HepG2 (cell line): ENCODE measurements at regions not wholly inside any gene's neighbourhood (a gene's known extent, or its start where the extent isn't known, plus 50 kb on each side); places are given as distances from the start of the nearest gene placed in this dataset.

Experiments
- BHLHE40 ChIP-seq: IDR thresholded peaks from 2 replicates; pipeline ENCODE4 v1.6.1; 2011; ENCODE audit warnings: low read length, improper control_type of control experiment
- NAIF1 ChIP-seq: sonication (generic); formaldehyde crosslinking; IDR thresholded peaks from 2 replicates; pipeline ENCODE4 v1.5.0; 2020; ENCODE audit warnings: mild to moderate bottlenecking, missing genetic modification reagents, borderline replicate concordance
- SRY ChIP-seq: sonication (generic); formaldehyde crosslinking; IDR thresholded peaks from 2 replicates; pipeline ENCODE4 v1.8.0; 2022; ENCODE audit warnings: mild to moderate bottlenecking, missing genetic modification reagents
- ZNF24 ChIP-seq: fragments of 450-650 bp; IDR thresholded peaks from 2 replicates; pipeline ENCODE4 v1.6.1; 2017; ENCODE audit warnings: antibody characterized with exemption, mild to moderate bottlenecking
- ZNF317 ChIP-seq: sonication (generic); formaldehyde crosslinking; IDR thresholded peaks from 2 replicates; pipeline ENCODE4 v1.5.0; 2020; ENCODE audit warnings: mild to moderate bottlenecking, missing genetic modification reagents
- ZNF605 ChIP-seq: sonication (generic); formaldehyde crosslinking; IDR thresholded peaks from 2 replicates; pipeline ENCODE4 v1.8.0; 2022; ENCODE audit warnings: mild to moderate bottlenecking, missing genetic modification reagents
- ZNF607 ChIP-seq: sonication (generic); formaldehyde crosslinking; IDR thresholded peaks from 2 replicates; pipeline ENCODE4 v1.5.1; 2020; ENCODE audit warnings: missing genetic modification reagents, mild to moderate bottlenecking, borderline replicate concordance
- TF ChIP-seq, protein P1 (sequence below): sonication (generic); formaldehyde crosslinking; IDR thresholded peaks from 2 replicates; pipeline ENCODE4 v1.5.0; 2020; ENCODE audit warnings: mild to moderate bottlenecking, missing genetic modification reagents, borderline replicate concordance
- TF ChIP-seq, protein P2 (sequence below): sonication (generic); formaldehyde crosslinking; IDR thresholded peaks from 2 replicates; pipeline ENCODE4 v1.4.0; 2020; ENCODE audit warnings: missing genetic modification reagents

DNA sequence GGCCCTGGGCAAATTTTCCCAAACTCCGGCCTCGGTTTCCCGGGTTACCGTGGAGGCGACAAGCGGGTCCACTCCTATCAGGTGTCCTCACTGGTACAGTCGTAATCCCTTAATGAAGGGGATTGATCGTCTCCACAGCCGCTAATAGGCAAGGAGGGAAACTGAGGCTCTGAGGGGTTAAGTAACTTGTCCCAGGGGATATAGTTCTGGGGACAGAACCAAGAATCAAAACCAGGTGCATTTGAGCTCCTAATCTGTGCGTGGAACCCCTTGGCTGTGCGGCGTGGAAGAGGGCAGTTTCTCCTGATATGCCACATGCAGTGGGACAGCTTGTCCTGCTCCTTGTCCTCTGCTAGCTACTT, 157.2 kb downstream of the CYRIA start (continued):
- TF ChIP-seq, protein P1, sequence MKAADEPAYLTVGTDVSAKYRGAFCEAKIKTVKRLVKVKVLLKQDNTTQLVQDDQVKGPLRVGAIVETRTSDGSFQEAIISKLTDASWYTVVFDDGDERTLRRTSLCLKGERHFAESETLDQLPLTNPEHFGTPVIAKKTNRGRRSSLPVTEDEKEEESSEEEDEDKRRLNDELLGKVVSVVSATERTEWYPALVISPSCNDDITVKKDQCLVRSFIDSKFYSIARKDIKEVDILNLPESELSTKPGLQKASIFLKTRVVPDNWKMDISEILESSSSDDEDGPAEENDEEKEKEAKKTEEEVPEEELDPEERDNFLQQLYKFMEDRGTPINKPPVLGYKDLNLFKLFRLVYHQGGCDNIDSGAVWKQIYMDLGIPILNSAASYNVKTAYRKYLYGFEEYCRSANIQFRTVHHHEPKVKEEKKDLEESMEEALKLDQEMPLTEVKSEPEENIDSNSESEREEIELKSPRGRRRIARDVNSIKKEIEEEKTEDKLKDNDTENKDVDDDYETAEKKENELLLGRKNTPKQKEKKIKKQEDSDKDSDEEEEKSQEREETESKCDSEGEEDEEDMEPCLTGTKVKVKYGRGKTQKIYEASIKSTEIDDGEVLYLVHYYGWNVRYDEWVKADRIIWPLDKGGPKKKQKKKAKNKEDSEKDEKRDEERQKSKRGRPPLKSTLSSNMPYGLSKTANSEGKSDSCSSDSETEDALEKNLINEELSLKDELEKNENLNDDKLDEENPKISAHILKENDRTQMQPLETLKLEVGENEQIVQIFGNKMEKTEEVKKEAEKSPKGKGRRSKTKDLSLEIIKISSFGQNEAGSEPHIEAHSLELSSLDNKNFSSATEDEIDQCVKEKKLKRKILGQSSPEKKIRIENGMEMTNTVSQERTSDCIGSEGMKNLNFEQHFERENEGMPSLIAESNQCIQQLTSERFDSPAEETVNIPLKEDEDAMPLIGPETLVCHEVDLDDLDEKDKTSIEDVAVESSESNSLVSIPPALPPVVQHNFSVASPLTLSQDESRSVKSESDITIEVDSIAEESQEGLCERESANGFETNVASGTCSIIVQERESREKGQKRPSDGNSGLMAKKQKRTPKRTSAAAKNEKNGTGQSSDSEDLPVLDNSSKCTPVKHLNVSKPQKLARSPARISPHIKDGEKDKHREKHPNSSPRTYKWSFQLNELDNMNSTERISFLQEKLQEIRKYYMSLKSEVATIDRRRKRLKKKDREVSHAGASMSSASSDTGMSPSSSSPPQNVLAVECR (CRISPR knock-in tag): no peak
- no peak for TF ChIP-seq SRY (CRISPR knock-in tag)
- TF ChIP-seq NAIF1 (CRISPR knock-in tag): no peak
- TF ChIP-seq ZNF24: no peak
- no peak for TF ChIP-seq ZNF607
- TF ChIP-seq, protein P2, sequence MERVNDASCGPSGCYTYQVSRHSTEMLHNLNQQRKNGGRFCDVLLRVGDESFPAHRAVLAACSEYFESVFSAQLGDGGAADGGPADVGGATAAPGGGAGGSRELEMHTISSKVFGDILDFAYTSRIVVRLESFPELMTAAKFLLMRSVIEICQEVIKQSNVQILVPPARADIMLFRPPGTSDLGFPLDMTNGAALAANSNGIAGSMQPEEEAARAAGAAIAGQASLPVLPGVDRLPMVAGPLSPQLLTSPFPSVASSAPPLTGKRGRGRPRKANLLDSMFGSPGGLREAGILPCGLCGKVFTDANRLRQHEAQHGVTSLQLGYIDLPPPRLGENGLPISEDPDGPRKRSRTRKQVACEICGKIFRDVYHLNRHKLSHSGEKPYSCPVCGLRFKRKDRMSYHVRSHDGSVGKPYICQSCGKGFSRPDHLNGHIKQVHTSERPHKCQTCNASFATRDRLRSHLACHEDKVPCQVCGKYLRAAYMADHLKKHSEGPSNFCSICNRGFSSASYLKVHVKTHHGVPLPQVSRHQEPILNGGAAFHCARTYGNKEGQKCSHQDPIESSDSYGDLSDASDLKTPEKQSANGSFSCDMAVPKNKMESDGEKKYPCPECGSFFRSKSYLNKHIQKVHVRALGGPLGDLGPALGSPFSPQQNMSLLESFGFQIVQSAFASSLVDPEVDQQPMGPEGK (CRISPR knock-in tag): 0 out of 2 replicates have a peak, but pooled peaks have one; percentile 1
- no peak for TF ChIP-seq ZNF605 (CRISPR knock-in tag)
- no peak for TF ChIP-seq ZNF317 (CRISPR knock-in tag)
- no peak for TF ChIP-seq BHLHE40
